H4 (cell line): ENCODE measurements at regions not wholly inside any gene's neighbourhood (a gene's known extent, or its start where the extent isn't known, plus 50 kb on each side); places are given as distances from the start of the nearest gene placed in this dataset.
A peak's percentile ranks its signal among the peaks of the same experiment; 100 is the strongest.

Experiments used
- DNase-seq: peaks from one replicate; pipeline ENCODE4 v3.0.0-alpha.2; 2015; ENCODE audit warnings: low spot score

DNA sequence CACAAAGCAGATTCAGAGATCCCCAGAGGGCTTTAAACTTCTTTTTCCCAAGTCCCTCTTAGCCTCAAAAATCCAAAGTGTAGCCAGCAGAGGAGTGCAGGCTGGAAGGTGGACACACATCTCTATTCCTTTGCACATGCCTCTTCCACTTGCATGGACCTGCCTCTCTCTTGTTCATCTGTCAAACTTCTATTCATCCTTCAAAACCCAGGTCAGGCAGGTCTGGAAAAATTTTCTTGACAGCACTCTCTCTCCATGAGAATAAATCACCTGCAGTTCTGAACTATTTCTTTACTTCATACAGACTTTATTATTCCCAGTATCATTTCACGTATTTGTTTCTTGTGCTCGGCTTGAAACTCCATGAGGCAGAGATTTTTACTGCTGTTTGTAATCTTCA lies 127.5 kb downstream of the SS18 start:
- no peak for DNase-seq

DNA sequence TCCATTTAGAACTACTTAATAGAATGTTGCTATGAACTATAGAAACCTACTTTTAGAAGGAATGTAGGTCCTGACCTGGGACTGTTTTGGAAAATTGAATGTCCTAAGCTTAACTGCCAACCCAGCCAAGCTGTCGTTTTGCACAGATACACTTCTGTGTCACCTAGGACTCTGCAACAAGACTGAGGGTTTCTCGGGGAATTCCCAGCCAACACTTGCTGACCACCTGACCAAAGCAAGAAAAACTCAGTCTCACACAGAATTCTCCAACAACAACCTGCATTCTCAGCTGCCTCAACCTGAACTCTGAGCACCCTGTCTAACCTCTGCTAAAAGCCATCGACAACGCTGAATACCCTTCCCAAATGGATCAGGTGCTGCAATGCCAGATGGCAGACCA lies 128.2 kb downstream of the SS18 start:
- DNase-seq, result no peak

DNA sequence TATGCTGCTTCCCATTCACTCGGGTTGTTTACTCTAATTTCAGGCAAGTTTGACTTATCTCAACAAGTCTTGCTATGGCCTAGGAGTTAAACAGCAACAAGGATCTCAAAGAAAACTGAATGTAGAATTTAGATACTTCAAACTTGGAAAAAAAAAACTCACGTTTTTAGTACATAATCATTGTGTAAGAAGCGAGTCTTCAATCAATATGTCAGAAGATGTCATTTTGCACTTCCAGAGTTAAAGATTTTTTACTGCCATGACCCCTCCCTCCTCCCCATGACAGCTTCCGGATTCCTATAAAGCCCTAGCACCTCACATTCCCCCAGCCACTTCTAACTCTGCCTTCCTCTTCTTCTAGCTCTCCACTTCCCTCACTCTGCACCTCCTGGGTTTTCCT lies 133.4 kb downstream of the SS18 start:
- no peak for DNase-seq

DNA sequence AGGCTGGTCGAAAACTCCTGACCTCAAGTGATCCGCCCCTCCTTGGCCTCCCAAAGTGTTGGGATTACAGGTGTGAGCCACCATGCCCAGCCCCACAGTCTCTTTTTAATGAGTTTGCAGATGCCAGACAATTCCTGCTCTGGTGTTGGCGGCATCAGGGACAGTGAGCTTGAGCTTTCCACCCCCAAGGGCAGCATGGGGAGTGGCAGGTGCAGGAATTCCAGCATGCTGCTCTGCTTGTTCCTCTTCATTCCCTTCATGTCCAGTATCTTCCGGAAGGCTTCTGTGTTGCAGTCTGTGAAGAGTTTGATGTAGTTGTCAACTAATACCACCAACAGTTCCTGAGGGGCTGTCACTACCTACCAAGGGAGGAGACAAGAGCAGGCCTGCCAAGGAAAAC lies 137.3 kb downstream of the SS18 start:
- no peak for DNase-seq

DNA sequence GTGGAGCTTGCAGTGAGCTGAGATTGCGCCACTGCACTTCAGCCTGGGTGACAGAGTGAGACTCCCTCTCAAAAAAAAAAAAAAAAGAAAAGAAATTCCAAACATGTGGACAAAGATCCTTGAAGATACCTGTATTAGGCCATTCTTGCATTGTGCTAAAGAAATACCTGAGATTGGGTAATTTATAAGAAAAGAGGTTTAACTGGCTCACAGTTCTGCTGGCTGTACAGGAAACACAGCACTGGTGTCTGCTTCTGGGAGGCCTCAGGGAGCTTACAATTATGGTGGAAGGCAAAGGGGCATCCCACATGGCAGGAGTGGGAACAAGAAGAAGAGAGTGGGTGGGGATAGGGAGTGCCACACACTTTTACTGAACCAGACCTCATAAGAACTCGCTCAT lies 140.1 kb downstream of the SS18 start:
- DNase-seq, result no peak

DNA sequence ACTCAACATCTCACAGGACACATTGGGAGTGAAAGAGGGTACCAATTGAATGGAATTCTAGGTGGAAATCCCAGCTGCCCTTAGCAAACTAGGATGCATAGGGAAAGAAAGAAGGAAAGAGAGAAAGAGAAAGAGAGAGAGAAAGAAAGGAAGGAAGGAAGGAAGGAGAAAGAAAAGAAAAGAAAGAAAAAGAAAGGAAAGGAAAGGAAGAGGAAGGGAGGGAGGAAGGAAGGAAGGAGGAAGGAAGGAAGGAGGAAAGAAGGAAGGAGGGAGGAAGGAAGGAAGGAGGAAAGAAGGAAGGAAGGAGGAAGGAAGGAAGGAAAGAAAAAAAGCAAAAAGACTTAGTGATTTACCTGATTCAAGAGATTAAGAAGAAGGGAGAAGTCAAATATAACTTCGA lies 143.9 kb downstream of the SS18 start:
- DNase-seq, result no peak

DNA sequence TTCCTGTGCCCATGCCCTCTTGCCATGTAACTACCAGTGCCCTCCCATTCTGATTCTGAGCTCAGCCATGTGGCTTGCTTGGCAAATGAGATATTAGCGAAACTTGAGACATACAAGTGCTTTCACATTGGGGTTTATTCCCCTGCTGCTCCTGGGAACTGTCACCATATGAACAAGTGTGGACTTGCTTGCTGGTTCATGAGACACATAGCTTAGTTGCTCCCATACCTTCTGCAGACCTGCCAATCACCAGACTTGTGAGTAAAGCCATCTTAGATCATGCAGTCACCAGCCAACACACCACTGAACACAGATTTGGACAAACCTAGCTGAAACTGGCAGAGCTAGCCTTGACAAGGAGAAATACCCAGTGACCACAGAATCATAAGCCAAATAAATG lies 155.1 kb downstream of the SS18 start:
- no peak for DNase-seq

DNA sequence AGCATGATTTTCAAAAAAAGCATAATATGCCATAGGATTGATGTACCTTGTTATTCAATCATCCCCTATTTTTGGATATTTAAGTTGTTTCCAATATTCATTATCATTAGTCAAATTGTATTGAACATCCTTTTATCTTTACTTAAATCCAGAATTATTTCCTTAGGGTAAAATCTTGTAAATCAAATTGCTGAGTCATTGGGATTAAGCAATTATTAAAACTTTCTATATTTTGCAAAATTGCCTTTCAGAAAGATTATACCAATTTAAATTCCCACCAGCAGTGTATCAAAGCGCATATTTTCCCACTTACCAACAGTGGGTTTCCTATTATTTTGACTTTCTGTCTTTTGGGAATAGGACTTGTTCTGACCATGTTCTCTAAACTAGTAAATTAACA lies 159.3 kb downstream of the SS18 start:
- DNase-seq, result no peak

DNA sequence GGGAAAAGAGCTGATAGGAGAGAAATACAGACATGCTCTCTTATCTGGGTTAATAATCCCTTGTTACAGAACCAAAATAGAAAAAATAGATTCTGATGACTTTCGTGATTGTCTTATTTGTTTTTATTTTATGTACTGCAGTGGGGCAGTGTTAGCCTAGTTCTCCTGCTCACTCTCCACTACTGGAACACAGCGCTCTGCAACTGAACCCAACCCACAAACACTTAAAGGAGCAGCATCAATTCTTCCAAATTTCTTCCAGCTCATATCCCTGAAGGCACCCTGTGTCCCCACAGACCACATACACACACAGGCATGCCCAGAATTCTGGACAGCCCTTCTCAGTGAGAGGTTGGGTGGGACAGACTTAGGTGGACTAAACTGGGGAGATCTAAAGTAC lies 160.6 kb downstream of the SS18 start:
- no peak for DNase-seq

DNA sequence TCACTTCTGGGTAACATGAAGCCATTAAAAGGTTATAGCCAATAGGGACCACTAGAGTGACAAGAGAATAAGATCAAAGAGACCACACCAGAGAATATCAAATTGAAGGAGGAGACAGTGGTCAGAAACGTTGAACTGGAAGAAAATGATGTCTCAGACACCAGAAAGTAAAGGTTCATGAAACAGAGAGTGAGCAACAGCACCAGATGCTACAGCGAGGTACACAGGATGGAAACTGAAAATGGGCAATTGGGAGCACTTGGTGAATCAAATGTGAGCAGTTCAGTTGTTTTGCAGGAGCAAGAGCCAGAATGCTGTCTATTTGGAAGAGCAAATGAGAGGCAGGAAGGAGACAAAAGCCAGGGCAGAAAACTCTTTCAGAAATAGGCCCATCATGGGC lies 162.6 kb downstream of the SS18 start:
- DNase-seq, result no peak

DNA sequence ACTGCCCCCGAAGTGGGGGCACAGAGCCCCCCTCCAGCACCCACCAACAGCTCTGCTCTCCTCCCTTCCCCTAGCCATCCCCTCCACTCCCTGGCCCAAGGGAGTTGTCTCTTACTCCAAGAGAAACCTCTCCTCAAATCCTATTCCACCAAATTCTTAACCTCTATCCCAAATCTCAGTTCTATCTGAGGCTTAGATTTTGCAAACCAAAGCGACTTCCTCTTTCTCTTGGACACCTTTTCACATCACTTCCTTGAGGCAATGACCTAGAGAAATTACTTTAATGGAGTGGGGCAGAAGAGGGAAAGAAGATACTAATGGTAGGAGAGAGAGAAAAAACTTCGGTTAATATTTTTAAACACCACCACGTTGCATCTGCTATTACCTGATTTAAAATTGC lies 167.2 kb downstream of the SS18 start:
- DNase-seq, result no peak

DNA sequence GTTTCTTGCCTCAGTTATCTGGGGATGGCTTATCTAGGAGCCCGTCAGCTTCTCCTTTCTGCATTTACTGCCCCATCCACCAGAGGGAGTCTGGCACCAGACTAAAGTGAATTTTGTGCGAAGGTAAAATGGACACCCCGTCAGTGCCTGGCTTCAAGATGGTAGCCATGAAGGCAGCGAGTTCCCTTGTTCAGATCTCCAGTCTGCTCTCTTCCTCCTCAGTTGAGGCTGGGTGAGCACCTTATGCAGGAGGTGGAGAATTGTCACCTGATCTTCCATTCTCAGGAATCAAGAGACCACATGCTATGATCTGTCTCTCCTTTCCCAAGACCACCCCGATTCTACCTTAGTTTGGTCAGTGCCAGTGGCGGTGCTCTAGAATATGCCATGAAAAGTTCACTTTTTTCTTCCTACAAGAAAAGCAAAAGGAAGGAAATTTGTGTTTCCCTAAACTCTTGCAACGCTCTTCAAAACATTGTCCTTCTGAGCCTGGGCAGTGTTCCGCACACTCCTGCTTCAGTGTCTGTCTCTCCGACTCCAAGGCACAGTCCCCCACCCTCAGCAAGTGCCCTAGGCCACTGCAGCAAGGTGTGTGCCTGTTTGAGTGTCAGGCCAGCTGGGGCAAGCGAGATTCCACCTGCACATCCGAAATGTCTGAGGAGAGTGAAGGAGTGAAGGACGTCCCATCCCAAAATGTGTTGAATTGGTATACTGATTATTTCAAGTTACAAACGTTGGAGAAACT lies 168.6 kb downstream of the SS18 start:
- DNase-seq, result peak; percentile 64

DNA sequence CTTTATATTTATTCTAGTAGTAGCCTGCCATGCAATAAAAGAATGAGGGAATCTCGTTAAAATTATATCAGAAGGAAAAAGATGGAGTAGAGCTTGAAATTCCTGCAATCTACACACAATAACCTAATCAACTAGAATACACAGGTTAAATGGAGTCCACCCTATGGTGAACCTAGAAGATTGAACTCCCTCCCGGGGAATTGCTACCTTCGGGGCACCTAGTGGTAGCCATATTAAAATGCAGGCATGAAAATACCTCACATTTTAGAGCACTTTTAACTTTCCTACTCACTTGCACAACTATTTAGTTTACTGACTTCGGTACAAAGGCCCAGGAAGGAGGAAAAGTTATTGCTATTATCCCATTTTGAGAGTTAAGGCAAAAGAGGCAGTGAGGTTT lies 174.5 kb downstream of the SS18 start:
- DNase-seq, result no peak

DNA sequence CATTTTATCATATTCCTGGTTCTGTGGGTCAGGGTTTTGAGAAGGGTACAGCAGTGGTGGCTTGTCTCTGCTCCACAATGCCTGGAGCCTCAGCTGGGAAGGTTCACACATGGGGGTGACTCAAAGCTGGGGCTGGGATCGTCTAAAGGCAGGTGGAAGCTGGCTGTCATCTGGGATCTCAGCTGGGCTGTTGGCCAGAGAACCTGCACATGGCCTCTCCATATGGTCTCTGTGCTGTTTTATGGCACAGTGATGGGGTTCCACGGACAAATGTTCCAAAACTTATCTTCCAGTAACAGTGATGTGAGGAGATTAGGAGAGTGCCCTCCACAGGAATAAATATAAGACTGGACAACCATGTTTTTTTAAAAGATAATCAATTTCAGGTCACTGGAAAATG lies 191.4 kb downstream of the SS18 start:
- DNase-seq, result no peak

DNA sequence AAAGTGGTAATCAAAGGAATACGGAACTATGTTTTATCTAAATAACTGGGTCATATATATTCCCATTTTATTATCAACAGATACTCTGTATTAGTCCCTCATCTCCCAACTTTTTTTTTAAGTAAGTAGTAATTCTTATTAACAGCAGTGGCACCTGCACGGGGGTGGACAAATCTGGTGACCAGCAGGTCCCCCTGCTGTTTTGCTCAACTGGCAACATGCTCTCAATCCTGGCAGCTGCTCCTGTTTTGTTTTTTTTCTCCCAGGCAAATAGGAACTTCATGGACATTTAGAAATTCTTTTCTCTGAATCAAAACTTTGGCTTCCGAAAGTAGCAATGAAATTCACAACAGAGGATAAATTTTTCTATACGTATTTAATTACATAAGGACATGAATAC lies 193.5 kb downstream of the SS18 start:
- no peak for DNase-seq

DNA sequence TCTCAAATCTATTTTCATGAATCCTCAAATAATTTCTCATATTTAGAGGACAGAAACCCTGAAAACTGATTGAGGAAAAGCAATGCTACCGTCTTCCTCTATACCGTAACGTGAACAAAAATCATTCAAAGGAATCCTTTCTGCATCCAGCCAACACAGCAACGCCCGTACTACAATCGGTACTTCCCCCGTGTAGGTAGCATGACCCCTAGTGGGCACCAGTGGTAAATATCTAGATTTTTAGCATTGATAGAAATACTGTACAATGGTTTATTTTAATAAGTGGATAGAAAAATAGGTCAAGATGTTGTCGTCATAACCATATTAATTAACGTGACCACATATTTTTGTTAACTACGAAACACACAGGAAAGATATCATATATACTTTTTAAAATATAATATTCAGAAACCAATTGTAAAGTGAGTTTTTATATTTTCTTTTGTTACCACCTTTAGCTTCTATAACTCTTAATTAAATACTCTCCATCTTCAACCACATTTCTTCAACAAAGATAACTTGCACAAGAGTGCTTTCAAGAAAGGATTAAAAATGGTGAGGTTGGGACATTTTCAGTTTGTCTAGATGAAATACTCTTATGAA lies 194.1 kb downstream of the SS18 start:
- DNase-seq, result peak; percentile 60

DNA sequence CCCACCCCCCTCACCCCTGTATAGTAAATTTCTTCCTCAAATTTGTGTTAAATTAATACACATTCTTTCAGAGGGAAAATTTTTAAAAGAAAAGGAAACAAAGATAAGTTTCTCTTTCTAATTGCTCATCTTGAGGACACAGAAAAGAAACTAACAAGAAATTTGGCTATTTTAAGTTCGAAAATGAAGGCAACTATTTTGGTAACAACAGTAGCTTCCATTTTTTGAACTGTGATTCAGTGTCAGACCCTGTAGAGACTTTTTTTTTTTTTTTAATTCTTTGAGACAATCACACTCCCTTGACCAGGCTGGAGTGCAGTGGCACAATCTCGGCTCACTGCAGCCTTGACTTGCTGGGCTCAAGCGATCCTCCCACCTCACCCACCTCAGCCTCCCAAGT lies 194.9 kb downstream of the SS18 start:
- DNase-seq, result no peak

DNA sequence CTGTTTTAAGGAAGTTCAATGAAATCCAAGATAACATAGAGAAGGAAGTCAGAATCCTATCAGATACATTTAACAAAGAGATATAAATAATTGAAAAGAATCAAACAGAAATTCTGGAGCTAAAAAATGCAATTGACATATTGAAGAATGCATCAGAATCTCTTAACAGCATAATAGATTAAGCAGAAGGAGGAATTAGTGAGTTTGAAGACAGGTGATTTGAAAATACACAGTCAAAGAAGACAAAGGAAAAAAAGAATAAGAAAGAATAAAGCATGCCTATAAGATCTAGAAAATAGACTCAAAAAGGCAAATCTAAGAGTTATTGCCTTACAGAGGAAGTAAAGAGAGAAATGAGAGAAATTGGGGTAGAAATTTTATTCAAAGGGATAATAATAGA lies 204.1 kb downstream of the SS18 start:
- no peak for DNase-seq

DNA sequence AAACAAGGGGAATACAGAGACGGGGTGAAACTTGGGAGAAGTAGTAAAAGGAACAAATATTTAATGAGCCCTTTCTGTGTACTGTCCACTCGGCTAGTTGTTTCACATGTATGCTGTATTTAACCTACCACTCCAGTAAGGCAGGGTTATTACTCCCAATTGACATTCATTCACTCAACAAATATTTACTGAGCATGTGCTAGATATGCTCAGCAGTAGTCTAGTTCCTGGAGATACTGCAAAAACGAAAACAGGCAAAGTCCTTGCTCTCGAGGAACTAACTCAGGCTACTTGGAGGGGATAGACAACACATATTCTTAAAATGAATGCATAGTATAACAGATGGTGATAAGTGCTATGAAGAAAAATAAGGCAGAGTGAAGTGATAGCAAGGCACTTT lies 207.3 kb downstream of the SS18 start:
- no peak for DNase-seq

DNA sequence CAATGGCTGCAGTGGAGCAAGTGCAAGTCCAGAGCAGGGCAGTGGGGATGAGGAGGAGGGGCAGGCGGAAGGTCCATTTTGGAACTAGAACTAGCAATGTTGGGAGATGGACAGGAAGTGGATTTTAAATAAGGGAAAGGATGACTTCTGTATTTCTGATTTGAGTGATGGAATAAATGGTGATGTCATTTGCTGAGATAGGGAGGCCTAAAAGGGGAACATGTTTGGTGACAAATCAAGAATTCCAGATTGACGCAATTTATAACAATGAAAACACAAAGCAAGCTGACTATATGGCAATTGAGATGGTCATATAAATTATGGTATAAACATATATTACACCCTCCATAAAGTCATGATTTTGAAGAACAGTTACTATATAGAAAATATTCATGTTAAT lies 209.3 kb downstream of the SS18 start:
- DNase-seq, result no peak

DNA sequence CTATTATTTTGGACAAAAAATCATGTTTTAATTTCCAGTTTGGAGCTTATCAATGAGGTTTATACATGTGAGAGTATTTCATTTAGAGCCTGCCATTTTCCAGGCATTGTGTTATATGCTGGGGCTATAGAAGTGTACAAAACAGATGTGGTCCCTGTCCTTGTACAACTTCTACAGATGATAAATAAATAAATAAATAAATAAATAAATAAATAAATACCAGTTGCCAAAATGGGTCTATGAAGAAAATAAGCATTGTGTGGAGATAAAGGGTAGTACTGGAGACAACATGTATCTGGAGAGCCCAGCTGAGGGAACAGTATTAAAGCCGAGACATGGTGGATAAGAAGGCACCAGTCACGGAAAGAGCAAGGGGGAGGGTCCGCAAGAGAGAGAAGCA lies 210.0 kb downstream of the SS18 start:
- no peak for DNase-seq

DNA sequence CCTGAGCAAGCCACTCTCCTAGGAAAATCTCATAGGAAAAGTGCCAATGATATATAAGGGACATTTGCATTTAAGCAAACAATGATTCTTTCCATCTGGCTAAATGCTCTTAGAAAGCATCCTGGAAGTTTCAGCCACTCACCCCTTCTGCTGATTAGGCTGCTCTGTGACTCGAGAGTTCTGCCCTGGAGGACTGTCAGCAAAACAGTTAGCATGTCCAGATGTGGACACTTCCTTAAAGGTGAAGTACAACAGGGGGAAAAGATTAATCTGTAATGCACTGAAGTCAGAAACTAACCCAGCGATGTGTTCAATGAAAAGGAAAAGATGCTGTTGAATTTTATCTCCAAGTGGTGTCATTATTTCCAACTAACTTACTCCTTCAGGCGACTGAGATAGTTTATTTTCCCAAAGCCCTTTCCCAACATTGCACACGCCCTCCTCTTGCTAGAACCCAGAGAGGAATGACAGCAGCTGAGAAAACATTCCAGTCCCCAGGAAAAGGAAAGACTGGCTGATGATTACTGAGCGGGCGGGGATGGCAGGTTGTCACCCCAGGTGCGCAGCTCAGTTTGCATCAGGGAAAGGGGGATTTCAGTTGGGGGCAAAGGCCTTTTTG lies 214.0 kb downstream of the SS18 start:
- no peak for DNase-seq

DNA sequence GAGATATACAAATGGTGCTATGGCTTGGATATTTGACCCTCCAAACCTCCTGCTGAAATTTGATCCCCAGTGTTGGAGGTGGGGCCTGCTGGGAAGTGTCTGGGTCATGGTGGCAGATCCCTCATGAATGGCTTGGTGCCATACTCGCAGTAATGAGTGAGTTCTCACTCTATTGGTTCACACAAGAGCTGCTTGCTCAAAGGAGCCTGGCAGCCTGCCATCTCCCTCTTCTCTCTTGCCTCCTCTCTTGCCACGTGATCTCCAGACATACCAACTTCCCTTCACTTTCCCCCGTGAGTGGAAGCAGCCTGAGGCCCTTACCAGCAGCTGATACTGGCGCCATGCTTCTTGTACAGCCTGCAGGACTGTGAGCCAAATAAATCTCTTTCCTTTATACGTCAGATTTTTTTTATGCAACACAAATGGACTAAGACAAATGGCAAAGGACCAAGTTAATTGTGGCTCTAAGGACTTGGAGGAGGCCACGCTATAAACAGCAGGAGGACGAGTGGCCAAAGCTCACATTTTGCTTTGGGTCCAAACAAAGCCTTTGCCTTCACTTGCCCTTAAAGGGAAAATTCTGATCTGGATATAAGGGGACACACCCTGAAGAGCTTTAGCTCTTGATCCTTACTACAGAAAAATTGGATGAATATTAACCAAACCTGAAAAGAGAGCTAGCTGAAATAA lies 214.7 kb downstream of the SS18 start:
- DNase-seq, result peak; percentile 37
